ENCODE measurements at regions not wholly inside any gene's neighbourhood (a gene's known extent, or its start where the extent isn't known, plus 50 kb on each side); places are given as distances from the start of the nearest gene placed in this dataset.

- peak; percentile 6 for DNase-seq (ENCODE audit: insufficient read length, low spot score)
- TF ChIP-seq POLR2A (IDR thresholded peaks at IDR 0.05; ENCODE audit: low read depth, low read length) = no peak
- FAIRE-seq = no peak
Measured at GRCh38 chr18:75358928-75359327, 68.6 kb downstream of the SMIM21 start.

GRCh38 chr18:75353357-75353756, 74.1 kb downstream of the SMIM21 start:
- DNase-seq (ENCODE audit: insufficient read length, low spot score) (no peak), FAIRE-seq (no peak)
- TF ChIP-seq POLR2A (IDR thresholded peaks at IDR 0.05; ENCODE audit: low read depth, low read length) = no peak

GRCh38 chr18:75351409-75351808, 76.1 kb downstream of the SMIM21 start:
- DNase-seq (ENCODE audit: insufficient read length, low spot score) (no peak), FAIRE-seq (no peak)
- no peak for TF ChIP-seq POLR2A (IDR thresholded peaks at IDR 0.05; ENCODE audit: low read depth, low read length)

GRCh38 chr18:75350857-75351256, 76.6 kb downstream of the SMIM21 start:
- FAIRE-seq (no peak), DNase-seq (ENCODE audit: insufficient read length, low spot score) (no peak)
- TF ChIP-seq POLR2A (IDR thresholded peaks at IDR 0.05; ENCODE audit: low read depth, low read length) = no peak

GRCh38 chr18:75350512-75350839, 77.0 kb downstream of the SMIM21 start:
- DNase-seq (ENCODE audit: insufficient read length, low spot score) (no peak), FAIRE-seq (no peak)
- TF ChIP-seq POLR2A (IDR thresholded peaks at IDR 0.05; ENCODE audit: low read depth, low read length) = no peak

- FAIRE-seq = no peak
- no peak for DNase-seq (ENCODE audit: insufficient read length, low spot score)
- TF ChIP-seq POLR2A (IDR thresholded peaks at IDR 0.05; ENCODE audit: low read depth, low read length) = no peak
Measured at GRCh38 chr18:75349668-75350511, 77.6 kb downstream of the SMIM21 start.

- no peak for DNase-seq (ENCODE audit: insufficient read length, low spot score)
- TF ChIP-seq POLR2A (IDR thresholded peaks at IDR 0.05; ENCODE audit: low read depth, low read length) = no peak
- no peak for FAIRE-seq
Measured at GRCh38 chr18:75346671-75347070, 80.8 kb downstream of the SMIM21 start.

- TF ChIP-seq POLR2A (IDR thresholded peaks at IDR 0.05; ENCODE audit: low read depth, low read length) = no peak
- DNase-seq (ENCODE audit: insufficient read length, low spot score) = no peak
- FAIRE-seq = no peak
Measured at GRCh38 chr18:75344615-75345014, 82.9 kb downstream of the SMIM21 start.

- TF ChIP-seq POLR2A (IDR thresholded peaks at IDR 0.05; ENCODE audit: low read depth, low read length) = no peak
- FAIRE-seq = no peak
- no peak for DNase-seq (ENCODE audit: insufficient read length, low spot score)
Measured at GRCh38 chr18:75344161-75344560, 83.3 kb downstream of the SMIM21 start.

GRCh38 chr18:75343389-75343788, 84.1 kb downstream of the SMIM21 start:
- TF ChIP-seq POLR2A (IDR thresholded peaks at IDR 0.05; ENCODE audit: low read depth, low read length) = no peak
- no peak for FAIRE-seq
- no peak for DNase-seq (ENCODE audit: insufficient read length, low spot score)

GRCh38 chr18:75341897-75342296, 85.6 kb downstream of the SMIM21 start:
- no peak for DNase-seq (ENCODE audit: insufficient read length, low spot score)
- FAIRE-seq = no peak
- TF ChIP-seq POLR2A (IDR thresholded peaks at IDR 0.05; ENCODE audit: low read depth, low read length) = no peak

- no peak for TF ChIP-seq POLR2A (IDR thresholded peaks at IDR 0.05; ENCODE audit: low read depth, low read length)
- no peak for FAIRE-seq
- no peak for DNase-seq (ENCODE audit: insufficient read length, low spot score)
Measured at GRCh38 chr18:75341267-75341666, 86.2 kb downstream of the SMIM21 start.

GRCh38 chr18:75339936-75340605, 87.4 kb downstream of the SMIM21 start:
- no peak for TF ChIP-seq POLR2A (IDR thresholded peaks at IDR 0.05; ENCODE audit: low read depth, low read length)
- FAIRE-seq = no peak
- DNase-seq (ENCODE audit: insufficient read length, low spot score) = no peak
